ENCODE measurements at regions not wholly inside any gene's neighbourhood (a gene's known extent, or its start where the extent isn't known, plus 50 kb on each side); places are given as distances from the start of the nearest gene placed in this dataset.

DNA sequence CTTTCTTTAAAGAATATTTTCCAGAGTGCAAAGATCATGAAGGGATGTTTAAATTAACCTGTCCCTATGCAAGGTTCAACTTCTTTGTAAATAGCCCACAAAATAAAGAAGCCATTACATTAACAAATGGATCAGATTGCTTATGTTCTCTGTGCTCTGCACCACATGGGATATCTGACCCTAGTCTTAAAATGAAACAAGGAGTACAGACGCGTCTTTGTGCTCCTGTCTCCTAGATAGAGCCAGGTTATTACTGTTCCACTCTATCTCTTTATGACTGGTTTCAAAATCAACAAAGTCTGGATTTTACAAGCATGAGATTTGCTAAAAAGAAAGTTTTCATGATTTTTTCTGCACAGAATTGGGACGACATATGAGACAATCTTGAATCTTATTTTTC is 339.4 kb downstream of the KLF12 start:
- CTCF ChIA-PET = interaction anchor here (1.3 kb wide), 1 partner anchor 11 kb away, joined by 4 read pairs; no protein-coding TSS in a partner anchor
- POLR2A ChIA-PET = no interaction called here

DNA sequence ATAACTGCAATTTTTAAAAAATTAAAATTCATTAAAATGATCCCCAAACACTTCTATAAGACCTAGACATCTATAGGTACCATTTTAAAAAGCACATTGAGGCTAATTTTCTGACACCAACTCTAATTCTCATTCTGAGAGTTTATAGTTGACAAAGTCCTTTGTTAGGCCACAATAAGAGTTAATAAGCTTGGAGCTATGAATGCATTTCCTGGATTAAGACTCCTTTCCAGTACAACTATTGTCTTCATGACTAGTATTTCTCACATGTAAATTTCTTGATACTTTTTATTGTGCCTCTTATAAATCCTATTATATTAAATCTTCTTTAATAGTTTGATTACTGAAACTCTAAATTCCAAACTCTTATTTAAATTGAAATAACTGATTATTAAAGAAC is 340.8 kb downstream of the KLF12 start:
- H3K9me3 Mint-ChIP-seq = no peaks in the 10 kb centered on the region
- DNase-seq = no peak
- H3K27ac Mint-ChIP-seq = no peak overlapping the region
- no peaks in the 10 kb centered on the region for H3K27me3 Mint-ChIP-seq
- ChIA-PET CTCF (interaction anchor here (0.6 kb wide), 1 partner anchor 254 kb away, joined by 4 read pairs; no protein-coding TSS in a partner anchor), POLR2A (no interaction called here)
- H3K4me1 Mint-ChIP-seq = no peaks in the 10 kb centered on the region
- no peak overlapping the region for H3K4me3 Mint-ChIP-seq
- peaks cover 23% of the 10 kb centered on the region for H3K36me3 Mint-ChIP-seq (ENCODE audit: low read depth)

More for the DNA sequence above, 339.4 kb downstream of the KLF12 start:
- H3K9me3 Mint-ChIP-seq = peaks cover 3% of the 10 kb centered on the region
- no peak overlapping the region for H3K4me3 Mint-ChIP-seq
- DNase-seq = no peak
- H3K27ac Mint-ChIP-seq = no peak overlapping the region
- H3K27me3 Mint-ChIP-seq = no peaks in the 10 kb centered on the region
- H3K4me1 Mint-ChIP-seq = no peaks in the 10 kb centered on the region
- H3K36me3 Mint-ChIP-seq (ENCODE audit: low read depth) = peaks cover 31% of the 10 kb centered on the region

- no peak overlapping the region for H3K4me3 Mint-ChIP-seq
- H3K27me3 Mint-ChIP-seq = no peaks in the 10 kb centered on the region
- no peaks in the 10 kb centered on the region for H3K9me3 Mint-ChIP-seq
- peaks cover 18% of the 10 kb centered on the region for H3K36me3 Mint-ChIP-seq (ENCODE audit: low read depth)
- no peaks in the 10 kb centered on the region for H3K4me1 Mint-ChIP-seq
- ChIA-PET CTCF (interaction anchor here (0.6 kb wide), 1 partner anchor 255 kb away, joined by 4 read pairs; no protein-coding TSS in a partner anchor), POLR2A (no interaction called here)
- H3K27ac Mint-ChIP-seq = no peak overlapping the region
- no peak for DNase-seq
Measured at GRCh38 chr13:73792796-73793195, 341.4 kb downstream of the KLF12 start.

DNA sequence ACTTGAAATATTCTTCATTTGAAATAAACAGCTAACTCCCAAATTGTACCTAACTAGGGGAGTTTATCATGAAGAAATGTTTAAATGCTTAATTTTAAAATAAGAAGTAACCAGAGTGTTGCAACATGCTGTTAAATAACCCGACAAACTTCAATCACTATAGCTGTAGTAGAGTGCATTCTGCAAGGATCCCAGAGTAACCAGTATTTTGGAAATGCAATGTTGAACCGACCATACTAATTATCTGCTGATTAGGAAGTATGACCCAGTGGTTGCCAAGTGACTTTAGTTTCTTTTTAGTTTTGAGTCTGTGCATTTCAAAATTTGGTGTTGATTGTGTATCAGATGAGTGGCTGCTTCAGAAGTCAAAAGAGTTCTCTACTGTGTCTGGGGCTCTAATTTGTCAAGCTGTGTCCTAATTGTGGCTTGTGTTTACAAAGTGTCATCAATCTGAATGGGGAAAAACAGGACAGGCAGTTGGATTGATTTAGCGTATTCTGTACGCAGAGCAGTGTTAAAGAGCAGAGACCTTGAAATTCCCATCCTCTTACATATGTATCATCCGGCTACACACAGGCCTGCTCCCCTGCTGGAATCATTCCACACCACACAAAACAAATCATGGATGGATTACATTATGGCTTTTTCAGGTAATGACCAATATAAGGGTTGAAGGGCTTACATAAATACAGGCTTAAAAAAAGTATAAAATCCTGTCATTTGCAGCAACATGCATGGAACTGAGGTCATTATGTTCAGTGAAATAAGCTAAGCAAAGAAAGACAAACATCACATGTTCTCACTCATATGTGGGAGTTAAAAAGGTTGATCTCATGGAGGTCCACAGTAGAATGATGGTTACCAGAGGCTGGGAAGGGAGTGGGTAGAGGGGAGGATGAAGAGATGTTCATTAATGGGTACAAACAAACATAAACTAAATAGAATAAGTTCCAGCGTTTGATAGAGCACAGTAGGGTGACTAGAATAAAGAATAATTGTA is 351.5 kb downstream of the KLF12 start:
- peaks cover 16% of the 10 kb centered on the region for H3K36me3 Mint-ChIP-seq (ENCODE audit: low read depth)
- no peaks in the 10 kb centered on the region for H3K27me3 Mint-ChIP-seq
- H3K4me3 Mint-ChIP-seq = no peak overlapping the region
- H3K27ac Mint-ChIP-seq = no peak overlapping the region
- CTCF ChIA-PET = no interaction called here
- H3K4me1 Mint-ChIP-seq = no peaks in the 10 kb centered on the region
- POLR2A ChIA-PET = no interaction called here
- DNase-seq = no peak
- H3K9me3 Mint-ChIP-seq = no peaks in the 10 kb centered on the region

- POLR2A ChIA-PET = no interaction called here
- CTCF ChIA-PET = no interaction called here
- DNase-seq = no peak
Measured at GRCh38 chr13:73781384-73781783, 352.8 kb downstream of the KLF12 start.

DNA sequence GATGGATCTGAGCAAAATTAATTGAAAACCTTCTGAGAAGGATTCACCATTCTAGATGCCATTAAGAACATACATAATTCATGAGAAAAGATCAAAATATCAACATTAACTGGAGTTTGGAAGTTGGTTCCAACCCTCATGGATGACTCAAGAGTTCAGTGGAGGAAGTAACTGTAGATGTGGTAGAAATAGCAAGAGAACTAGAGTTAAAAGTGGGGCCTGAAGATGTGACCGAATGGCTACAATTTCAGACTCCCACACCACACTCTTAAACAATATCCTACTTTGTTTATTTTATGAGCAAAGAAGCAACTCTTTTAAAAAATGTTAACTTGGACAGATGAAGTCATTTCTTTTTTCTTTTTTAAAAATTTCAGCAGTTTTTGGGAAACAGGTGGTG is 354.3 kb downstream of the KLF12 start:
- Mint-ChIP-seq H3K9me3 (peaks cover 5% of the 10 kb centered on the region), H3K4me3 (no peak overlapping the region), H3K27me3 (no peaks in the 10 kb centered on the region), H3K27ac (no peak overlapping the region), H3K4me1 (no peaks in the 10 kb centered on the region), H3K36me3 (ENCODE audit: low read depth) (peaks cover 25% of the 10 kb centered on the region)
- POLR2A ChIA-PET = no interaction called here
- CTCF ChIA-PET = interaction anchor here (1.0 kb wide), 1 partner anchor 11 kb away, joined by 3 read pairs; no protein-coding TSS in a partner anchor
- DNase-seq = no peak

More at GRCh38 chr13:73781384-73781783, 352.8 kb downstream of the KLF12 start:
- no peaks in the 10 kb centered on the region for H3K4me1 Mint-ChIP-seq
- H3K36me3 Mint-ChIP-seq (ENCODE audit: low read depth) = peaks cover 22% of the 10 kb centered on the region
- peaks cover 5% of the 10 kb centered on the region for H3K9me3 Mint-ChIP-seq
- no peaks in the 10 kb centered on the region for H3K27me3 Mint-ChIP-seq
- H3K4me3 Mint-ChIP-seq = no peak overlapping the region
- no peak overlapping the region for H3K27ac Mint-ChIP-seq

- no peak overlapping the region for H3K27ac Mint-ChIP-seq
- ChIA-PET CTCF (interaction anchor here (0.5 to 1.3 kb wide), 2 partner anchors 10 to 12 kb away, joined by 3 to 7 read pairs; no protein-coding TSS in a partner anchor), POLR2A (no interaction called here)
- H3K4me1 Mint-ChIP-seq = no peaks in the 10 kb centered on the region
- DNase-seq = no peak
- H3K4me3 Mint-ChIP-seq = no peak overlapping the region
- no peaks in the 10 kb centered on the region for H3K27me3 Mint-ChIP-seq
- H3K9me3 Mint-ChIP-seq = peaks cover 5% of the 10 kb centered on the region
- peaks cover 34% of the 10 kb centered on the region for H3K36me3 Mint-ChIP-seq (ENCODE audit: low read depth)
Measured at GRCh38 chr13:73778242-73778864, 355.9 kb downstream of the KLF12 start.

DNA sequence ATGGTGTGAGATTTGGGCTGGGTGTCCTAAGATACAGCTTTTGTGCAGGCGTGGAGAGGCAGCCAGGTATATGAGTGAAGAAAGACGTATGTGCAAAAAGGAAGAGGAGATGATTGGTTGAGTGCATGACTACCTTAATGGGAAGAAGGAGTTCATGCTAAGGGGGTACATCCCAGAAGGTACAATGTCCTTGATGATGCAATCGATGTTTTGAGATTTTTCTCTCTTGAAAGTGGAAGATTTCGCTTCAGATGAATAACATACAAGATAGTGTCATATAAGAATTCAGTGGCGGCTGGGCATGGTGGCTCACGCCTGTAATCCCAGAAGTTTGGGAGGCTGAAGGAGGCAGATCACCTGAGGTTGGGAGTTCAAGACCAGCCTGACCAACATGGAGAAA is 357.1 kb downstream of the KLF12 start:
- no peaks in the 10 kb centered on the region for H3K27me3 Mint-ChIP-seq
- no peak overlapping the region for H3K4me3 Mint-ChIP-seq
- peaks cover 5% of the 10 kb centered on the region for H3K9me3 Mint-ChIP-seq
- ChIA-PET CTCF (no interaction called here), POLR2A (no interaction called here)
- H3K27ac Mint-ChIP-seq = no peak overlapping the region
- peaks cover 43% of the 10 kb centered on the region for H3K36me3 Mint-ChIP-seq (ENCODE audit: low read depth)
- no peak for DNase-seq
- H3K4me1 Mint-ChIP-seq = no peaks in the 10 kb centered on the region

GRCh38 chr13:73776151-73776785 is 357.9 kb downstream of the KLF12 start:
- no peak for DNase-seq
- H3K9me3 Mint-ChIP-seq = peaks cover 8% of the 10 kb centered on the region
- no peaks in the 10 kb centered on the region for H3K4me1 Mint-ChIP-seq
- H3K27ac Mint-ChIP-seq = no peak overlapping the region
- H3K36me3 Mint-ChIP-seq (ENCODE audit: low read depth) = peaks cover 50% of the 10 kb centered on the region
- H3K4me3 Mint-ChIP-seq = no peak overlapping the region
- no peaks in the 10 kb centered on the region for H3K27me3 Mint-ChIP-seq
- ChIA-PET POLR2A (no interaction called here), CTCF (no interaction called here)

GRCh38 chr13:73773168-73773549 is 361.0 kb downstream of the KLF12 start:
- peak overlapping the region; percentile 10 for H3K27ac Mint-ChIP-seq
- CTCF ChIA-PET = interaction anchor here (0.7 kb wide), 1 partner anchor 14 kb away, joined by 3 read pairs; no protein-coding TSS in a partner anchor
- DNase-seq = no peak
- H3K4me1 Mint-ChIP-seq = peaks cover 5% of the 10 kb centered on the region
- H3K36me3 Mint-ChIP-seq (ENCODE audit: low read depth) = peaks cover 45% of the 10 kb centered on the region
- no peaks in the 10 kb centered on the region for H3K27me3 Mint-ChIP-seq
- peaks cover 11% of the 10 kb centered on the region for H3K9me3 Mint-ChIP-seq
- POLR2A ChIA-PET = no interaction called here
- no peak overlapping the region for H3K4me3 Mint-ChIP-seq

- ChIA-PET POLR2A (no interaction called here), CTCF (interaction anchor here (0.6 to 1.4 kb wide), 2 partner anchors 9 to 19 kb away, joined by 3 to 4 read pairs; no protein-coding TSS in a partner anchor)
- peaks cover 47% of the 10 kb centered on the region for H3K36me3 Mint-ChIP-seq (ENCODE audit: low read depth)
- no peak overlapping the region for H3K4me3 Mint-ChIP-seq
- H3K9me3 Mint-ChIP-seq = peaks cover 11% of the 10 kb centered on the region
- peak overlapping the region; percentile 10 for H3K27ac Mint-ChIP-seq
- no peaks in the 10 kb centered on the region for H3K27me3 Mint-ChIP-seq
- peaks cover 11% of the 10 kb centered on the region for H3K4me1 Mint-ChIP-seq
- DNase-seq = no peak
Measured at GRCh38 chr13:73772449-73773167, 361.6 kb downstream of the KLF12 start.

DNA sequence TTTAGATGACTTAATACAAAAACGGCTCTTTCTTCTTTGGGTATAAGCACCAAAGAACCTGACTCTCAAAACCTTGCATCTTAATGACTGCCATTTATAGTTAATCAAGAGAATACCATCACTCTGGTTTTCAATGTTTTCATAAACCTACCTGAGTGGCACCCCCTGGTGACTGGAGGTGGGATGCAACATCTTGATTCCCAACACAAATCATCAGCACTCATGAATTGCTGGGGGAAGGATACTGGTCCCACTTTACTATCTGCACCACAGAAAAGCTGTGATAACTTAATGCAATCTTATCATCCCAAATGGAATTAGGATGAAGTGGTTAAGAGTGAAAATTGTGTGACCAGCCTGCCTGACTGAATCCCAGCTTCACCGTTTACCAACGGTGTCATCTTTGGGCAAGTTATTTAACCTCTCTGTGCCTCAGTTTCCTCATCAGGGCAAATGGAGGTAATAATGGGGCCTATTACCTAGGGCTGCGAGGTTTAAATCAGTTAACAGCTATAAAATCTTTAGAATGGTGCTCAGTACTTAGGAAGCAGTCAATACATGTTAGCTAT is 366.4 kb downstream of the KLF12 start:
- no peaks in the 10 kb centered on the region for H3K27me3 Mint-ChIP-seq
- H3K4me3 Mint-ChIP-seq = no peak overlapping the region
- H3K36me3 Mint-ChIP-seq (ENCODE audit: low read depth) = peaks cover 50% of the 10 kb centered on the region
- H3K4me1 Mint-ChIP-seq = peaks cover 49% of the 10 kb centered on the region
- DNase-seq = peak; percentile 24
- H3K27ac Mint-ChIP-seq = peak overlapping the region; percentile 96
- peaks cover 12% of the 10 kb centered on the region for H3K9me3 Mint-ChIP-seq
- CTCF ChIA-PET = interaction anchor here (0.5 to 1.6 kb wide), 4 partner anchors 11 to 18 kb away, joined by 3 to 7 read pairs (median 4); no protein-coding TSS in a partner anchor
- POLR2A ChIA-PET = no interaction called here

Measured in activated CD4-positive, alpha-beta T cell treated with anti-CD3 and anti-CD28 coated beads, Interleukin-2, amount 10 ng/mL, durations not matched to agents 7 days and 5 days (primary cell).